BJ (cell line): ENCODE measurements at regions not wholly inside any gene's neighbourhood (a gene's known extent, or its start where the extent isn't known, plus 50 kb on each side); places are given as distances from the start of the nearest gene placed in this dataset.
"Not testable (repeated sequence)": the region's sequence is repeated elsewhere in the genome, so short reads cannot be mapped to it uniquely, and the experiment has no call there.

Source experiments
- CTCF ChIA-PET: fragments of 350-600 bp; formaldehyde crosslinking; extraction: SDS; loops from one replicate; lab custom pipeline; 2021; ENCODE audit warnings: antibody characterized with exemption, inconsistent platforms; lab: Yijun Ruan, JAX
- POLR2A ChIA-PET: fragments of 300-600 bp; sonication (Branson Sonifier 250); formaldehyde crosslinking; extraction: SDS; loops from one replicate; lab custom pipeline; 2021; ENCODE audit warnings: antibody characterized with exemption; lab: Charles Lee
- DNase-seq: peaks from one replicate; pipeline ENCODE4 v3.0.0-alpha.2; 2011; ENCODE audit warnings: low read depth
- H3K27me3 ChIP-seq: 2 replicates; pipeline ENCODE4 v1.6.0; 2011; ENCODE audit warnings: low read length; ENCODE audit not compliant: control insufficient read depth, insufficient read depth
- H3K36me3 ChIP-seq: 2 replicates; pipeline ENCODE4 v1.5.1; 2011; ENCODE audit warnings: low read length; ENCODE audit not compliant: control insufficient read depth, insufficient read depth
- H3K4me3 ChIP-seq: 2 replicates; pipeline ENCODE4 v1.5.1; 2011; ENCODE audit warnings: low read depth, mild to moderate bottlenecking, control low read depth, low read length
- TF ChIP-seq, protein P1 (sequence below): IDR thresholded peaks from 2 replicates; pipeline ENCODE4 v1.5.1; 2011; ENCODE audit warnings: low read depth, mild to moderate bottlenecking, control low read depth, inconsistent platforms, low read length, moderate library complexity; ENCODE audit not compliant: insufficient read depth

DNA sequence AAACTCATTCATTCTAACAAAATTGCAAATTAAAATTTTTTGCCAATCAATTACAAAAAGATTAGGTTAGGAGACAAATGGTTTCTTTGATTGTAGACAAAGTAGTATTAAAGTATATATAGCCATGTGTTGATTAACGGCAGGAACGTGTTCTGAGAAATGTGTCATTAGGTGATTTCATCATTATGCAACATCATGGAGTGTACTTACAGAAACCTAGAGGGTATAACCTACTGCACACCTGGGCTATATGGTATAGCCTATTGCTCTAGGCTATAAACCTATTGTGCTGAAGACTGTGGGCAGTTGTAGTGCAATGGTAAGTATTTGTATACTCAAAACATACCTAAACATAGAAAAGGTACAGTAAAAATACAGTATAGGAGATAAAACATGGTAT is 906.8 kb upstream of the SPRY2 start:
- DNase-seq, result no peak
- TF ChIP-seq, protein P1, sequence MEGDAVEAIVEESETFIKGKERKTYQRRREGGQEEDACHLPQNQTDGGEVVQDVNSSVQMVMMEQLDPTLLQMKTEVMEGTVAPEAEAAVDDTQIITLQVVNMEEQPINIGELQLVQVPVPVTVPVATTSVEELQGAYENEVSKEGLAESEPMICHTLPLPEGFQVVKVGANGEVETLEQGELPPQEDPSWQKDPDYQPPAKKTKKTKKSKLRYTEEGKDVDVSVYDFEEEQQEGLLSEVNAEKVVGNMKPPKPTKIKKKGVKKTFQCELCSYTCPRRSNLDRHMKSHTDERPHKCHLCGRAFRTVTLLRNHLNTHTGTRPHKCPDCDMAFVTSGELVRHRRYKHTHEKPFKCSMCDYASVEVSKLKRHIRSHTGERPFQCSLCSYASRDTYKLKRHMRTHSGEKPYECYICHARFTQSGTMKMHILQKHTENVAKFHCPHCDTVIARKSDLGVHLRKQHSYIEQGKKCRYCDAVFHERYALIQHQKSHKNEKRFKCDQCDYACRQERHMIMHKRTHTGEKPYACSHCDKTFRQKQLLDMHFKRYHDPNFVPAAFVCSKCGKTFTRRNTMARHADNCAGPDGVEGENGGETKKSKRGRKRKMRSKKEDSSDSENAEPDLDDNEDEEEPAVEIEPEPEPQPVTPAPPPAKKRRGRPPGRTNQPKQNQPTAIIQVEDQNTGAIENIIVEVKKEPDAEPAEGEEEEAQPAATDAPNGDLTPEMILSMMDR, result no peak
- no peaks in the 10 kb centered on the region for H3K36me3 ChIP-seq
- ChIA-PET POLR2A (no interaction called here), CTCF (no interaction called here)
- no peak overlapping the region for H3K4me3 ChIP-seq
- no peaks in the 10 kb centered on the region for H3K27me3 ChIP-seq

DNA sequence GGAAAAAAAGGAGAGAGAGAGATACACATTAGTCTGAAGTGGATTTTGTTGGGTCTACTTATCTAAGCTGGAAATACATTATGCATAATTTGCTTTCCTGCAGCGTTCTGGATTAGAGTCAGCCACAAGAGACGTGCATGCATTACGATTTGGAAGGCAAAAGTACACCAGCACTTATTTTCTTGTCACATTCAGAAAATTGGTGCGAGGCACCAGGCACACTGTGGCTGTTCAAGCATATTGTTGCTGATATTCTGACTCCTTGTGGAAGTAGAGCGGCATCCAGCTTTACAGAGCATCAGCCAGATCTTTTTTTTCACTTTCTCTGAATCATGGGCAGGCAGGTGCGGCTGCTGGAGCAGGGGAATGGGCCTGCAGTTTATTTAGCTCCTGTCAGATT is 905.6 kb upstream of the SPRY2 start:
- H3K27me3 ChIP-seq, result no peaks in the 10 kb centered on the region
- H3K36me3 ChIP-seq, result no peaks in the 10 kb centered on the region
- ChIA-PET CTCF (interaction anchor here (0.6 kb wide), 1 partner anchor 366 kb away, joined by 3 read pairs; no protein-coding TSS in a partner anchor), POLR2A (no interaction called here)
- TF ChIP-seq, protein P1, result no peak
- DNase-seq, result no peak
- H3K4me3 ChIP-seq, result no peak overlapping the region

DNA sequence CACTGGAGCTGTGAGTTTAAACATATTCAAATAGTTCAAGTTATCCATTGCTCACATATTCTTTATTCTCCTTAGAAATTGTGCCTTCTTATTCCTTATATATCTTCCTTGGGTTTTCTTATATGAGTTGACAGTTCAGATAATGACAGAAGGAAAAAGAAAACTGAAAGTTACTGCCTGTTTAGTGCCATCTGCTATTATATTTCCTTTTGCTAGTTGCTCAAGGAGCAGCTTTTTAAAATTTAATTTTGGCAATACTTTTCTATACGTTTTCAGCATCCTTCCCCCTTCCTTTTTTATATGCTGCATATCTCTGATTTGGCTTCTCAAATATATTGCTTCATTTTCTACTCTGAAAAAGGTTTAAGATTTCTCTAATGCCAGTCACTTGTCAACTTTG is 903.1 kb upstream of the SPRY2 start:
- Histone ChIP-seq H3K27me3 (no peaks in the 10 kb centered on the region), H3K36me3 (no peaks in the 10 kb centered on the region), H3K4me3 (no peak overlapping the region)
- TF ChIP-seq, protein P1, result no peak
- POLR2A ChIA-PET, result no interaction called here
- CTCF ChIA-PET, result no interaction called here
- no peak for DNase-seq

DNA sequence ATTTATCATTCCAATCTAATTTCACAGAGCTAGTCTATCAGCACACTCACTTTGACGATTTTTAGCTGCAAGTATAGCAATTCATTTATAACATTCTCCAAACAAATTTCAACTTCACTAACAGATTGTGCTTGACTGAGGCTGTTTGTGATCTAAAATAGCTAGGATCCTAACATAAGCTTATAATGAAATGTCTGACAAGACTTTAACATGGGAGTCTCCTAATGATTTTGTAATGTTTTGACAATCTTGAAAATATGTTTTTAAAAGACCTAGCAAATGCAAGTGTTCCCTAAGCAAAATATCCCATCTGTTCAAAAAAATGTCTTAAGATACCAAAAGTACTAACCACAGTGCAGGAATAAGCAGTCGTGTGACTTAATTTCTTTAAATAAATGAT is 889.5 kb upstream of the SPRY2 start:
- ChIA-PET POLR2A (no interaction called here), CTCF (no interaction called here)
- Histone ChIP-seq H3K4me3 (no peak overlapping the region), H3K27me3 (no peaks in the 10 kb centered on the region), H3K36me3 (no peaks in the 10 kb centered on the region)
- no peak for DNase-seq
- TF ChIP-seq, protein P1, result no peak

DNA sequence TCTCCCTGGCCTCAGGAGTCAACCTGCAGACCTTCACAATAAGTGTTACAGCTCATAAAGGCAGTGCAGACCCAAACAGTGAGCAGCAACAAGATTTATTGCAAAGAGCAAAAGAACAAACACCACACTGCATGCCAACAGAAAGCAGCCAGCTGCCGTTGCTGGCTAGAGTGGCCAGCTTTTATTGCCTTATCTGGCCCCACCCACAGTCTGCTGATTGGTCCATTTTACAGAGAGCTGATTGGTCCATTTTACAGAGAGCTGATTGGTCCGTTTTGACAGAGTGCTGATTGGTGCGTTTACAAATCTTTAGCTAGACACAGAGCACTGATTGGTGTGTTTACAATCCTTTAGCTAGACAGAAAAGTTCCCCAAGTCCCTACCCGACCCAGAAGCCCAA is 885.9 kb upstream of the SPRY2 start:
- CTCF ChIA-PET, POLR2A ChIA-PET: not testable (repeated sequence)

DNA sequence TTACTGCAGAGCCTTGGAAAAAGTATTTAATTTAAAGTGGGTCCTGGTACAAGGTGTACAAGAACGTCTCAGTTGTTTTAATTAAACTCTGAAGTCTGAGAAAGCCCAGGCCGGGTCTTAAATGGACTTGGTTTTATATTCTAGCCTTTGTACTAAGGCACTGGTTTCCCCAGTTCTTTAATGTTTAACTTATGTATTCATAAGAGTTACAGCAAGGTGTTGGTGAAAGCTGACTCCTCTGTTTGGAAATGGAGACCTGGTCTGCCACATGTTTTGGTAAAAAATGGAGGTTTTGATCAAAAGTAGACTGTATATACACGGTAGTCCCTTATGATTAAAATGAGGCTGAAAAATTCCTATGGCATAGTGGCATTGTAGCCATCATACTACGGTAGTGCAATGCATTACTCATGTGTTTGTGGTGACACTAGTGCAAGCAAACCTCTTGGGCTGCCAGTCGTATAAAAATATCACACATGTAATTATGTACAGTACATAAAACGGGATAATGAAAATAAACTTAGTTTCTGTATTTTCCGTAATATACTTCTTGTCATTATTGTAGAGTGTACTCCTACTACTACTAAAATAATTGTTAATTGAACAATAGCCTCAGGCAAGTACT is 883.4 kb upstream of the SPRY2 start:
- POLR2A ChIA-PET, result no interaction called here
- no peak overlapping the region for H3K4me3 ChIP-seq

More for the DNA sequence above, 885.9 kb upstream of the SPRY2 start:
- not testable (repeated sequence) for H3K36me3 ChIP-seq, H3K4me3 ChIP-seq, H3K27me3 ChIP-seq, DNase-seq

More for the DNA sequence above, 883.4 kb upstream of the SPRY2 start:
- Histone ChIP-seq H3K36me3 (no peaks in the 10 kb centered on the region), H3K27me3 (no peaks in the 10 kb centered on the region)
- DNase-seq, result no peak
- TF ChIP-seq, protein P1, result no peak
- CTCF ChIA-PET, result no interaction called here
